HepG2 (cell line): ENCODE measurements at regions not wholly inside any gene's neighbourhood (a gene's known extent, or its start where the extent isn't known, plus 50 kb on each side); places are given as distances from the start of the nearest gene placed in this dataset.

Source experiments
- ATAC-seq: fragments of 200-7000 bp; cut with Tn5 transposase; 3 replicates; pipeline ENCODE4 v1.9.1; 2020; ENCODE audit warnings: mild to moderate bottlenecking, moderate library complexity
- BruUV-seq: library from RNA; stranded (reverse); fragments of 400-500 nt; replicated peaks from 2 replicates; lab custom pipeline; 2021; lab: Mats Ljungman, UMichigan
- CTCF ChIA-PET: fragments of 300-600 bp; formaldehyde crosslinking; extraction: SDS; loops from one replicate; lab custom pipeline; 2021; ENCODE audit warnings: low total read pairs, inconsistent platforms, low intra/inter-chr PET ratio; lab: Yijun Ruan, JAX
- POLR2A ChIA-PET: fragments of 350-600 bp; sonication (Branson Sonifier 250); formaldehyde crosslinking; loops from one replicate; lab custom pipeline; 2020; ENCODE audit warnings: antibody characterized with exemption, inconsistent platforms; lab: Yijun Ruan, JAX
- DNase-seq: peaks from one replicate; pipeline ENCODE4 v3.0.0-alpha.2; 2015; ENCODE audit warnings: low spot score
- FAIRE-seq: peaks from 3 replicates; lab custom pipeline; 2011; peaks lifted over from hg19 to GRCh38; lab: Jason Lieb, UNC
- H2AFZ ChIP-seq: one replicate; pipeline ENCODE4 v1.6.1; 2011; ENCODE audit warnings: low read length, inconsistent platforms
- H3K27ac ChIP-seq: fragments of 300-600 bp; 3 replicates; pipeline ENCODE4 v1.8.0; 2011; ENCODE audit warnings: mixed run types, mild to moderate bottlenecking, mixed read lengths, low read length, inconsistent platforms; ENCODE audit not compliant: insufficient read depth; ENCODE audit errors: extremely low read length
- H3K27me3 ChIP-seq, 2 experiments: fragments of 200-600 bp in 1 of 2; 2 replicates in 1 of 2; 3 replicates in 1 of 2; pipeline versions ENCODE4 v1.6.0 to v1.8.0; 2011; ENCODE audit warnings: low read length in 2 of 2, mild to moderate bottlenecking in 2 of 2, moderate library complexity in 2 of 2, inconsistent platforms in 1 of 2; ENCODE audit not compliant: insufficient read depth in 2 of 2, control insufficient read depth in 1 of 2
- H3K36me3 ChIP-seq, 2 experiments: fragments of 200-600 bp in 1 of 2; replicated peaks in 1 of 2; 2 replicates in 1 of 2; 3 replicates in 1 of 2; pipeline versions ENCODE4 v1.5.1 to v1.8.0; 2011; ENCODE audit warnings: low read length in 2 of 2, inconsistent platforms in 1 of 2; ENCODE audit not compliant: insufficient read depth in 2 of 2, control insufficient read depth in 1 of 2
- H3K4me1 ChIP-seq: 2 replicates; pipeline ENCODE4 v1.5.1; 2012; ENCODE audit warnings: low read length, inconsistent platforms; ENCODE audit not compliant: insufficient read depth
- H3K4me2 ChIP-seq: 2 replicates; pipeline ENCODE4 v1.6.0; 2011; ENCODE audit warnings: low read depth, low read length, inconsistent platforms
- H3K4me3 ChIP-seq, 3 experiments: fragments of 200-600 bp in 1 of 3; sonication (generic), shearing (Covaris generic) in 1 of 3; replicated peaks in 1 of 3; 2 replicates each; pipeline ENCODE4 v1.5.1; 2011 to 2016; ENCODE audit warnings: low read length in 3 of 3, inconsistent platforms in 2 of 3, low read depth in 2 of 3, mild to moderate bottlenecking in 2 of 3, control low read depth in 1 of 3, mixed read lengths in 1 of 3; ENCODE audit not compliant: insufficient read depth in 1 of 3
- H3K79me2 ChIP-seq: one replicate; pipeline ENCODE4 v1.6.1; 2011; ENCODE audit warnings: low read length, inconsistent platforms; ENCODE audit not compliant: insufficient read depth
- H3K9ac ChIP-seq: 2 replicates; pipeline ENCODE4 v1.6.0; 2011; ENCODE audit warnings: mild to moderate bottlenecking, low read depth, low read length, inconsistent platforms; ENCODE audit not compliant: insufficient read depth
- H3K9me3 ChIP-seq: 2 replicates; pipeline ENCODE4 v1.5.1; 2012; ENCODE audit warnings: mild to moderate bottlenecking, low read length
- H4K20me1 ChIP-seq: 2 replicates; pipeline ENCODE4 v1.6.0; 2011; ENCODE audit warnings: inconsistent platforms, mild to moderate bottlenecking, low read length, moderate library complexity; ENCODE audit not compliant: insufficient read depth
- CENPBD1 ChIP-seq: sonication (generic); formaldehyde crosslinking; IDR thresholded peaks from 2 replicates; pipeline ENCODE4 v1.8.0; 2022; ENCODE audit warnings: missing genetic modification reagents, low read depth, mild to moderate bottlenecking, borderline replicate concordance
- ETV6 ChIP-seq: sonication (generic); formaldehyde crosslinking; conservative IDR thresholded peaks from 2 replicates; pipeline ENCODE4 v1.4.0; 2020; ENCODE audit warnings: missing genetic modification reagents
- FOXP1 ChIP-seq, 2 experiments: fragments of 450-650 bp in 1 of 2; IDR thresholded peaks; 2 replicates each; pipeline ENCODE4 v1.6.1; 2017 to 2018; ENCODE audit warnings: antibody characterized with exemption in 1 of 2
- GTF2F1 ChIP-seq: fragments of 150-350 bp; IDR thresholded peaks from 2 replicates; pipeline ENCODE4 v1.6.1; 2014; ENCODE audit warnings: low read length
- MAZ ChIP-seq, 2 experiments: sonication (generic) in 1 of 2; formaldehyde crosslinking in 1 of 2; IDR thresholded peaks; 2 replicates each; pipeline versions ENCODE4 v1.5.0 to v1.6.1; 2012 to 2020; ENCODE audit warnings: low read depth in 2 of 2, mild to moderate bottlenecking in 2 of 2, borderline replicate concordance in 1 of 2, improper control_type of control experiment in 1 of 2, low read length in 1 of 2, missing genetic modification reagents in 1 of 2, moderate library complexity in 1 of 2
- PHF5A ChIP-seq: IDR thresholded peaks from one replicate; pipeline ENCODE4 v1.6.1; 2018; ENCODE audit warnings: low read depth, missing genetic modification reagents; ENCODE audit not compliant: unreplicated experiment
- RBM22 ChIP-seq: fragments of 200-400 bp; formaldehyde crosslinking; optimal IDR thresholded peaks from 2 replicates; pipeline ENCODE3; 2017; ENCODE audit warnings: mild to moderate bottlenecking, low read length, moderate library complexity
- THYN1 ChIP-seq: sonication (generic); formaldehyde crosslinking; IDR thresholded peaks from 2 replicates; pipeline ENCODE4 v1.8.1; 2023; ENCODE audit warnings: low read depth, mild to moderate bottlenecking, moderate library complexity, missing genetic modification reagents, borderline replicate concordance
- ZFP37 ChIP-seq: sonication (generic); formaldehyde crosslinking; IDR thresholded peaks from 2 replicates; pipeline ENCODE4 v1.4.0; 2020; ENCODE audit warnings: missing genetic modification reagents, borderline replicate concordance
- ZNF574 ChIP-seq: sonication (generic); formaldehyde crosslinking; IDR thresholded peaks from 2 replicates; pipeline ENCODE4 v1.4.0; 2020; ENCODE audit warnings: missing genetic modification reagents
- ZXDC ChIP-seq: sonication (generic); formaldehyde crosslinking; IDR thresholded peaks from 2 replicates; pipeline ENCODE4 v1.5.0; 2020; ENCODE audit warnings: mild to moderate bottlenecking, missing genetic modification reagents
- WGBS: methylation state at CpG from one replicate; pipeline ENCODE4 v1.1.6; 2017; ENCODE audit warnings: low lambda C conversion rate; 5-methylcytosine and 5-hydroxymethylcytosine counted together
- in situ Hi-C: cut with HindIII; loops from 2 replicates; pipeline ENCODE4 v1.10.0; 2017; ENCODE audit warnings: low pct_unique_long_range_greater_than_20kb; ENCODE audit not compliant: extremely low pct_ligation_motif_present
- intact Hi-C: fragments of 100-400 bp; cut with micrococcal nuclease; formaldehyde crosslinking; loops from one replicate; pipeline ENCODE4 v1.10.0; 2022; ENCODE audit not compliant: unreplicated experiment

GRCh38 chr19:46925548-46925950 is 64.8 kb downstream of the ARHGAP35 start (continued):
- TF ChIP-seq ZNF574 (CRISPR knock-in tag) (peak; percentile 37; the same call in 1 of the 2 replicates), ETV6 (no peak), RBM22 (peak; percentile 34), ZFP37 (CRISPR knock-in tag) (no peak), MAZ (IDR thresholded peaks at IDR 0.05; ENCODE audit: borderline replicate concordance, low read depth, low read length) (no peak), MAZ (CRISPR knock-in tag; IDR thresholded peaks at IDR 0.05; ENCODE audit: low read depth) (no peak), CENPBD1 (CRISPR knock-in tag) (no peak)

- Histone ChIP-seq H3K79me2 (peaks cover 87% of the 10 kb centered on the region), H4K20me1 (peaks cover 33% of the 10 kb centered on the region), H2AFZ (no peak overlapping the region), H3K9me3 (no peaks in the 10 kb centered on the region), H3K4me1 (peaks cover 55% of the 10 kb centered on the region), H3K4me3 (no peak overlapping the region), H3K4me2 (peak overlapping the region; percentile 4; the same call in 1 of the 2 replicates), H3K27me3 (no peaks in the 10 kb centered on the region), H3K9ac (no peak overlapping the region), H3K36me3 (peaks cover 8 to 20% of the 10 kb centered on the region in 2 experiments), H3K27ac (peak overlapping the region; percentile 67)
- intact Hi-C loops (loop anchor here (5.0 kb wide), 2 partner anchors 34 to 56 kb away; no protein-coding TSS in a partner anchor), in situ Hi-C loops (no loop called here)
- FAIRE-seq (peak; percentile 12), DNase-seq (no peak), ATAC-seq (no peak)
- TF ChIP-seq ZXDC, result no peak
- TF ChIP-seq THYN1 (CRISPR knock-in tag), result no peak
- no peak for TF ChIP-seq PHF5A (CRISPR knock-in tag)
- no peak for TF ChIP-seq FOXP1 (IDR thresholded peaks at IDR 0.05)
- no peak for TF ChIP-seq FOXP1 (CRISPR knock-in tag; IDR thresholded peaks at IDR 0.05)
- TF ChIP-seq GTF2F1, result no peak
- CTCF ChIA-PET, result no interaction called here
- WGBS, result 85% methylated on average over 9 of the region's 9 CpGs
- POLR2A ChIA-PET, result interaction anchor here (0.7 to 3.8 kb wide), 12 partner anchors 13 to 138 kb away, joined by 3 to 23 read pairs (median 4); partner anchors contain the start of genes ARHGAP35 and SLC1A5
- BruUV-seq, result no TSS peak
Observed at GRCh38 chr19:46926170-46927071, 65.6 kb downstream of the ARHGAP35 start.
